GM21723 (cell line): ENCODE measurements at regions not wholly inside any gene's neighbourhood (a gene's known extent, or its start where the extent isn't known, plus 50 kb on each side); places are given as distances from the start of the nearest gene placed in this dataset.
"Not testable (repeated sequence)": the region's sequence is repeated elsewhere in the genome, so short reads cannot be mapped to it uniquely, and the experiment has no call there.

Experiments
- ATAC-seq: cut with Tn5 transposase; IDR thresholded peaks from one replicate; pipeline ENCODE4 v1.9.1; 2021; ENCODE audit warnings: mild to moderate bottlenecking, moderate library complexity; ENCODE audit not compliant: unreplicated experiment

DNA sequence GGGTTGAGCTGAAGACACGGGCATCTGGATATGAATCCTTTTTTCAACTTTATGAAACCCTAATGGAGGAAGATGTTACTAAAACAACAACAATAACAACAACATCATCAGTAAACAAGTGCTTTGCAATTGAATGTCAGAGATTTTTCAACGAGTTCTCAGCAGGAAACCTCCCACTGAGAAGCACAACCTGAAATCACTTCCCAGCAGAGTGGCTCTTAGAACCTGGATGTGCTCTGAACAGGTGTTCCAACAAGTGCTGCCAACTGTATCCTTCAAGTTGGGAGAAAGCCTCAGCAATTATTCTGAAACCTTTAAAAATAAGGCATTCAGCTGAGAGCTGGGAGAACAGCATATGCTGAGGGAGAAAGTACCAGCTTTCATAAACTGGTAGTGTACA, 1622.7 kb upstream of the CELF4 start:
- no peak for ATAC-seq

DNA sequence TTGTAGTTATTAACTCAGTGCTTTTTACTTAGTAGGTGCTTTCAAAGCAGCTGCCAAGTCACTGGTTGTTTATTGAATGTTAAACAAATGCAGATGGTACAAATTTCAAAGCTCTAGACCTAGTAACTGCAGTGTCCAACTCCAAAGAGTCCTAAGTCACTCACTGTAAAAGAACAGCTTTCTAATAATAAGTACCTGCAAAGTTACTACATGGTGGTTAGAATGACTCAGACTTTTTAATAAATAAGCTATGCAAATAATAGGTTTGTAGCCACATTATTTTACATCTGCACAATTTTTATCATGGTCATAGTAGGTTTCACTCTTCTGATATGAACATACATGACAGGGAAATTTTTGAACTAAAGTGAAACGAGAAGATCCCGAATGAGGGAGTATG, 1620.4 kb upstream of the CELF4 start:
- no peak for ATAC-seq

- no peak for ATAC-seq
These were observed 1618.6 kb upstream of the CELF4 start for GRCh38 chr18:39184176-39184575.

DNA sequence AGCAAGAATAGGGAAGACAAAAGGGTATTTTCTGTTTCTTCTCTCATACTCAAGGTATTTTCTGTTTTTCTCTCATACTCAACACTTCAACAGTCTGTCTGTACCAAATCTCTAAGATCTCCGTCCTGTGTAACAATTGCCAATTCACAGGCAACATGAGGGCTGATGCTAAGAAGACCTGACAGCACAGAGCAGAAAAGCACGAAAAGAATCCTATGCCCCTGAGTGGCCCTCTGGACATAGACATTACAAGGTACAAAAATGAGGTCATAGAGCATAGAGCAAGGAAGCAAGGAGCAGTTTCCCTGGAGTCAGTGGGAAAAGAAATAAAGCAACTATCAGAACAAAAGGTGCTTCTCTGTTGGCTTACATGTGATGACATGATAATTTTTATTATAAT, 1612.6 kb upstream of the CELF4 start:
- ATAC-seq: no peak

DNA sequence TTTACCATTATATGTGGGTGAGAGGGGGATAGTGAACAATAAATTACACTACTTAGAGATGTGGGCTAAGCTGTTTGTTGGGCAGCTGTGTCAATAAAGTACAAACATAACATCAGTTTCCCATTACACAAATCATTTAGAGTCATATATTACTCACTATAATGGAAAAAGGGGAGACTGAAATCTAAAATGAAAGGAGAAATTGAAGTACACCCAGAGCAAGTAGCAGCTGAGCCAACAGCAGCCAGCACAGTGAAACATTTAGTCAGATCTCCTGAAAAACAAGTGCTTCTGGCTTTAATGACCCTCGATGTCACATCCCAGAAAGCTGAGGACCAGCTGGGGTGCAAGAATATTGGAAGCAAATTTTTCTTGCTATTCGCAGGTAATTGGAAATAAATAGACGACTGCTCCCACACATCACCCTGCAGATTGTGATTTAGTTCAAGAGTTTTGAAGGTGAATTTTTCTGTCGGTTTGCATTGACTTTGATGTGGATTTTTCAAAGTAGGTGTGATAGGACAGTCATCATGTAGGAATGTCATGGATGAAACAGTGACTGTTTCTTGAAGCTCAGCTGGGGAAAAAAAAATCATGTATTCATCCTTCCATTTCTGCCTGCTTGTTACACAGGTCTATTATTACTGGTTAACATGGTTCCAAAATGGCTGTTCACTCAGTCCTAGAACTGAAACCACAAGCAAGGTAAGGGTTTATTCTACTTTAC, 1607.3 kb upstream of the CELF4 start:
- no peak for ATAC-seq

DNA sequence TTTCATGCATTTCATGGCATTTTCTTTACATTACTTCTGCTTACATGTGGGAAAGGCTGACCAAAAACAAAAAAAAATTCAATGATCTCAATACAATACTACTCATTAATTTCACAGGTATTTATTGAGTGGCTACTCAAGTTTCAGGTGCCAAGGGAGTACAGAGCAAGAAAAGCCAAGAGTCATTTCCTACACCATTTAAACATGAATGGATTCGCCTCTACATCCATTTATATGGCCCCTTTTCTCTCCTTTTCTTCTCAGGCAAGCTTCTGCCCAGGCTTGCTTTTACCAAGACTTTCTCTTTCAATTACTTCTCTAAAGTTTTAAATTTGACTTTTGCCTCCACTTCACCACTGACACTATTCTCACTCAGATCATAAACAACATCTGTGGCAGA, 1603.1 kb upstream of the CELF4 start:
- ATAC-seq: no peak

- no peak for ATAC-seq
These were observed 1602.4 kb upstream of the CELF4 start for GRCh38 chr18:39167990-39168389.

GRCh38 chr18:39166776-39167175, 1601.2 kb upstream of the CELF4 start:
- ATAC-seq: no peak

- no peak for ATAC-seq
These were observed 1596.6 kb upstream of the CELF4 start for GRCh38 chr18:39162013-39162827.

- ATAC-seq: no peak
These were observed 1583.7 kb upstream of the CELF4 start for GRCh38 chr18:39149211-39149806.

GRCh38 chr18:39134255-39134654, 1568.7 kb upstream of the CELF4 start:
- no peak for ATAC-seq

DNA sequence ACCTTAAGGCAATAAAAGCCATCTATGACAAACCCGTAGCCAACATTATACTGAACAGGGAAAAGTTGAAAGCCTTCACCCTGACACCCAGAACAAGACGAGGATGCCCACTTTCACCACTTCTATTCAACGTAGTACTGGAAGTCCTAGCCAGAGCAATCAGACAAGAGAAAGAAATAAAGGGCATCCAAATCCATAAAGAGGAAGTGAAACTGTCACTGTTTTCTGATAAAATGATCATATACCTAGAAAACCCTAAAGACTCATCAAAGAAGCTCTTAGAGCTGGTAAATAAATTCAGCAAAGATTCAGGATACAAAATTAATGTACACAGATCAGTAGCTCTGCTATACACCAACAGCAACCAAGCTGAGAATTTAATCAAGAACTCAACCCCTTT, 1561.9 kb upstream of the CELF4 start:
- ATAC-seq: not testable (repeated sequence)

- no peak for ATAC-seq
These were observed 1548.2 kb upstream of the CELF4 start for GRCh38 chr18:39113790-39114189.

DNA sequence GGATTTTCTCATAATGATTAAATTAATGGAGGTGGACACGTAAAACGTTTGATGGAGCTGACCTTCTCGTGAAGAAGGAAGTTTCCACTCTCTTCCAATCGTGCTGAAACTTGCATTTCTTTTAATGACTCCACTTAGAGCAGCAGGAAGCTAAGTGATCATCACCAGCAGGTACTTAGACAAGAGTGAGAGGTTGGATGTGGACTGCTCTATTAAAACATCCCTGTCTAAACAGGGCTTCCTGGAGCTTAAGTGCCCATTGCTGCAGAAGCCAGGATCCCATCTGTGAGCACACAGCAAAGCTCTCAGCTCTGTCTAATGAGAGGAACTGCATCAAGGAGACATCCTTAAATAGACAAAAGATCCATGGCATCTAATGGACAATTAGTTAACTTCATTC, 1539.5 kb upstream of the CELF4 start:
- ATAC-seq: no peak

DNA sequence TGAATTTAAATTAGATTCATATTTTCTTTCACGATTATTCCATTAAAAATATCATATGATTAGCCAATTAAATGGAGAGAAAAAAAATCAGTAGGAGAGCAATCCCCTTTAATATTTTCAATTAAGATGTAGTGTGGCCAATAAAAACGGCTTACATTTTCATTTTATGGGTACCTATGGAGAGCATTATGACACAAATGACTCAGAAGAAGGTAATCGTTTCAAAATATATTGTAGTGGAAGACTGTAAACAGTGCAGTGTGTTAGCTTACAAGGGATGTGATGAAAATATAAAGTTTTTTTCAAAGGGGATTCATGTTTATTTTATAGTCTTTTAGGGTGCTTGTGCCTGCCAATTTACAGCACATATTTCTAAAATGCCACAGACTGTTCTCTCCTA, 1507.4 kb upstream of the CELF4 start:
- ATAC-seq: no peak

DNA sequence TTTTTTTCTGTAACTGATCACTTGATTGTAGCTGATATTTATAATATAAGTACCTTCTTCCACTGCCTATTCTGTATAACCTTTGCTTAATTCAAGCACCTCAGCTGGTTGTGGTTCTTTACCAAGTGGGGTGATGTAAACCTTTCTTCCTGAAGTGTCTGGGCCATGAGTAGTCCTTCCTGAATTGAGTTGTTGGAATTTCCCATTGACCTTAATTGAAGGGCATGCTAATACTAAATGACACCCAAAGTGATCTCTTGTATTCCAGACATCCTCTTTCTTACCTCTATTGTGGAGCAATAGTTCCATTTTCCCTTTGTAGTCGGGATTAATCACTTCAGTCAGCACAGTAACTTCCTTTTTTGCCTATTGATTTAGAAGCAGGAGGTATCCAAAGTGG, 1496.8 kb upstream of the CELF4 start:
- ATAC-seq: no peak

DNA sequence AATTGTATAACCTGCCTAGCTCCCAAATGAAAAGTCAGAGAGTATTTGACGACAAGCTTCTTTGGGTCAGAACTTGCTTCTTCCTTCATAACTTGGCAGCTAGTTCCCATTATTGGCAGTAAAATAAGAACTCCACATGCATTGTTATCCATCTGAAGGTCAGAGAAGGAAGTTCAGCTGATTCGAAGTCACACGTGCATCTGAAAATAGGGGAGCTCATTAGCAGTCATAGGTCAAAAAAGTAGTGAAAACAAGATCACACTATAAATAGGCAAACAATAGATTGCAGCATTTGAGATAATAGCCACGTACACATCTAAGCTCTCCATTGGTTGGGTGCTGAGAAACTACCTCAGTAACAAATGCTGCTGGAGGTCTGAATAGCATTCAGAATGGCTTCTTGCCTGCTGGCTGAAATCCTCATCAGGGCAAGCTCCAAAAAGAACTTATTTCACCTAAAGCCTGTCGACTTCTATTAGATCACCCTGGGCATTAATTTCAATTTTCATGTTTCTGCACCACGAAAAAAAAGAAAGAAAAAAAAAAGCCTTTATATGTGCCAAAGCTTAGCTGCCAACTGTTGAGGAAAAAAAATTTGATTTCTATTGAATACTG, 1492.9 kb upstream of the CELF4 start:
- ATAC-seq: no peak

GRCh38 chr18:39057423-39058064, 1491.9 kb upstream of the CELF4 start:
- no peak for ATAC-seq

DNA sequence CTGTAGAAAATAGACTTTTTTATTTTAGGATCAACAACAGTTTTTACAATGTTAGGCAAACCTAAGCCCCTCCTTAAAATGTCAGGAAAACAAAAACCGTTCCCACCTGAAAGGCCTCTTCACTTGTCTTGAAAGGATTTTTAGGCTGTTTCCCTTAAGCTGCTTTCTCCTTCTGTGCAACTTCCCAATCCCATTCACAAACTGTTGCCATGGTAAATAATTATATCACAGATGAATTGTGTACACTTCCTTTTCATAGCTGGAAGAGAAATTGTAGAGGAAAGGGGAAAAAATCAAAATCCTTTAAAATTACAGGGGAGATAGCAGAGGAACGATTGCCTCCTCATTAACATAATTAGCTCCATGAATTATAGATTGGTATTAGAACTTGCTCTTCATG, 1488.0 kb upstream of the CELF4 start:
- no peak for ATAC-seq

DNA sequence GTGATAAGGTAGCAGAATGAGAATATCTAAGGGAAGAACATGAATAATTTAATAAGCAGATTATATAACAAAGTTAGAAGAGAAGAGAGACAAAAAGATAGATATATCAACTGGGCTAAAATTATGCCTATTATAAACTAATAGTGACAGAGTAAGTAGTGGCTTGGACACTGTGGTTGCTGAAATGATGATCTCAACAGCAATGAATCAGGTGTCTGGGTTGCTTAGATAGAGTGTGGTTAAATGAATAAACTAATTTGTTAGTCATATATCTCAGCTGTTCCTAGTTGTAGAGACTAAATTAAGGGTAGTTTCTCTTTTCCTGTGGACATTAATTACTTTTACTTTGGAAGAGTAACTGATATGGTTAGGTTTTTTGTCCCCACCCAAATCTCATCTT, 1485.4 kb upstream of the CELF4 start:
- no peak for ATAC-seq

DNA sequence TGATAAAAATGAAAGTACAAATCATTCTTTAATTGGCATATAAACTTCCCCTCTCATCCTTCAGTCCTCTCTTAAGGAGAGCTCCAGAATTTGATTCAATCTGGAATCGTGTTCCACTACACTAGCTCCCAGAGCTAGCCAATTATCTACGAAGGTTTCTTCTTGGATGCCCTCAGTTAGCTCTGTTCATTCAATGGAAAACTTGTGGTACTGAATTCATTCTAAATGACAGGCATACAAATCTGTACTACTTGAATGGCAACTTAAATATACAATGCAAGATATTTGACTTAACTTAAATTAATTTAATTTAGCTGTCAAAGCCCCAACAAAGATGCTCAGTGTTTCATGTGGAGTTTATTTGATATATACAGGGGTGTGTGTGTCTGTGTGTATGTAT, 1474.2 kb upstream of the CELF4 start:
- no peak for ATAC-seq
